Upper lobe of left lung (tissue), 6 donors: ENCODE measurements at regions not wholly inside any gene's neighbourhood (a gene's known extent, or its start where the extent isn't known, plus 50 kb on each side); places are given as distances from the start of the nearest gene placed in this dataset.

ENCODE experiments used
- ATAC-seq, 2 donors: fragments of 200-7000 bp; cut with Tn5 transposase; one replicate each; pipeline ENCODE4 v1.9.1; 2022; ENCODE audit warnings: mild to moderate bottlenecking in 2 of 2, moderate library complexity in 2 of 2; ENCODE audit not compliant: low FRiP score in 2 of 2
- DNase-seq, 2 donors: peaks; one replicate each; pipeline ENCODE4 v3.0.0-alpha.2; 2019 to 2020
- H3K27ac ChIP-seq, 4 donors: fragments of 200-600 bp; sonication (generic); one replicate each; pipeline ENCODE4 v1.5.1; 2016 to 2019
- H3K27me3 ChIP-seq, 4 donors: fragments of 200-600 bp; sonication (generic); one replicate each; pipeline ENCODE4 v1.5.1; 2017 to 2019
- H3K36me3 ChIP-seq, 4 donors: fragments of 200-600 bp; sonication (generic); one replicate each; pipeline ENCODE4 v1.5.1; 2016 to 2019
- H3K4me1 ChIP-seq, 4 donors: fragments of 200-600 bp; sonication (generic); one replicate each; pipeline ENCODE4 v1.5.1; 2018 to 2019
- H3K4me3 ChIP-seq, 4 donors: fragments of 200-600 bp; sonication (generic); one replicate each; pipeline ENCODE4 v1.5.1; 2017 to 2019; ENCODE audit warnings: mild to moderate bottlenecking in 2 of 4, moderate library complexity in 1 of 4
- H3K9me3 ChIP-seq, 4 donors: fragments of 200-600 bp; sonication (generic); one replicate each; pipeline ENCODE4 v1.5.1; 2018 to 2019
- CTCF ChIP-seq, 6 experiments: fragments of 450-650 bp in 4 of 6; fragments of 200-600 bp in 2 of 6; sonication (generic) in 2 of 6; IDR thresholded peaks; one replicate each; pipeline ENCODE4 v1.5.1; 2016 to 2019; ENCODE audit warnings: antibody characterized with exemption in 6 of 6
- EP300 ChIP-seq, 4 donors: sonication (generic); formaldehyde crosslinking; IDR thresholded peaks; one replicate each; pipeline ENCODE4 v1.5.1; 2017; ENCODE audit warnings: antibody characterized with exemption in 4 of 4, control low read depth in 2 of 4
- POLR2A ChIP-seq, 4 donors: fragments of 450-650 bp; IDR thresholded peaks; one replicate each; pipeline ENCODE4 v1.5.1; 2016 to 2017; ENCODE audit warnings: antibody characterized with exemption in 4 of 4, mild to moderate bottlenecking in 2 of 4
- POLR2AphosphoS5 ChIP-seq, 2 donors: sonication (generic); formaldehyde crosslinking; IDR thresholded peaks; one replicate each; pipeline ENCODE4 v1.5.1; 2017; ENCODE audit warnings: antibody characterized with exemption in 2 of 2
- WGBS, 2 donors: methylation state at CpG; one replicate each; pipeline ENCODE4 v1.1.5; 2017 to 2018; 5-methylcytosine and 5-hydroxymethylcytosine counted together
- donor health status: DM: no; HTN: no; CAD: no; lungs with moderate emphysema.
- donor health status: DM: no; HTN: yes; CAD: no; lungs with severe emphysema.

GRCh38 chr9:26321935-26322334 is 570.7 kb downstream of the CAAP1 start:
- 88 to 92% methylated on average over 3 of the region's 3 CpGs for WGBS, 2 donors
- no peaks in the 10 kb centered on the region for H3K9me3 ChIP-seq
- no peak overlapping the region for H3K27ac ChIP-seq
- H3K27me3 ChIP-seq: no peaks in the 10 kb centered on the region
- H3K4me1 ChIP-seq: no peaks in the 10 kb centered on the region
- ATAC-seq (no peak), DNase-seq (no peak)
- H3K4me3 ChIP-seq: no peak overlapping the region
- TF ChIP-seq CTCF (IDR thresholded peaks at IDR 0.05) (no peak), POLR2A (IDR thresholded peaks at IDR 0.05) (no peak), EP300 (IDR thresholded peaks at IDR 0.05) (no peak), POLR2AphosphoS5 (IDR thresholded peaks at IDR 0.05) (no peak)
- H3K36me3 ChIP-seq: no peaks in the 10 kb centered on the region

GRCh38 chr9:26319859-26320258 is 572.7 kb downstream of the CAAP1 start:
- TF ChIP-seq CTCF (IDR thresholded peaks at IDR 0.05): no peak
- TF ChIP-seq POLR2A (IDR thresholded peaks at IDR 0.05): no peak
- no peak for TF ChIP-seq POLR2AphosphoS5 (IDR thresholded peaks at IDR 0.05)
- TF ChIP-seq EP300 (IDR thresholded peaks at IDR 0.05): no peak
- Histone ChIP-seq H3K36me3 (no peaks in the 10 kb centered on the region), H3K4me1 (no peaks in the 10 kb centered on the region), H3K27ac (no peak overlapping the region), H3K9me3 (no peaks in the 10 kb centered on the region), H3K27me3 (no peaks in the 10 kb centered on the region), H3K4me3 (no peak overlapping the region)
- DNase-seq (no peak), ATAC-seq (no peak)
- WGBS, 2 donors: 81 to 83% methylated on average over 3 of the region's 3 CpGs

GRCh38 chr9:26313108-26313507 is 579.5 kb downstream of the CAAP1 start:
- ATAC-seq (no peak), DNase-seq (no peak)
- WGBS, 2 donors: 68 to 83% methylated on average over 1 of the region's 1 CpG
- Histone ChIP-seq H3K27ac (no peak overlapping the region), H3K36me3 (no peaks in the 10 kb centered on the region), H3K4me3 (no peak overlapping the region), H3K27me3 (no peaks in the 10 kb centered on the region), H3K9me3 (no peaks in the 10 kb centered on the region), H3K4me1 (no peaks in the 10 kb centered on the region)
- TF ChIP-seq POLR2AphosphoS5 (IDR thresholded peaks at IDR 0.05) (no peak), POLR2A (IDR thresholded peaks at IDR 0.05) (no peak), EP300 (IDR thresholded peaks at IDR 0.05) (no peak), CTCF (IDR thresholded peaks at IDR 0.05) (no peak)

- Histone ChIP-seq H3K27ac (no peak overlapping the region), H3K36me3 (no peaks in the 10 kb centered on the region), H3K4me1 (no peaks in the 10 kb centered on the region), H3K9me3 (no peaks in the 10 kb centered on the region), H3K27me3 (no peaks in the 10 kb centered on the region), H3K4me3 (no peak overlapping the region)
- TF ChIP-seq POLR2AphosphoS5 (IDR thresholded peaks at IDR 0.05): no peak
- TF ChIP-seq POLR2A (IDR thresholded peaks at IDR 0.05): no peak
- no peak for TF ChIP-seq CTCF (IDR thresholded peaks at IDR 0.05)
- TF ChIP-seq EP300 (IDR thresholded peaks at IDR 0.05): no peak
- ATAC-seq (no peak), DNase-seq (no peak)
- WGBS, 2 donors: 80 to 82% methylated on average over 2 of the region's 2 CpGs
These were observed 581.1 kb downstream of the CAAP1 start for GRCh38 chr9:26311463-26311995.

GRCh38 chr9:26310294-26310693 is 582.3 kb downstream of the CAAP1 start:
- ATAC-seq: no peak
- Histone ChIP-seq H3K4me1 (no peaks in the 10 kb centered on the region), H3K4me3 (no peak overlapping the region), H3K27me3 (no peaks in the 10 kb centered on the region), H3K27ac (no peak overlapping the region), H3K36me3 (no peaks in the 10 kb centered on the region), H3K9me3 (no peaks in the 10 kb centered on the region)
- TF ChIP-seq EP300 (IDR thresholded peaks at IDR 0.05) (no peak), POLR2A (IDR thresholded peaks at IDR 0.05) (no peak), CTCF (IDR thresholded peaks at IDR 0.05) (no peak), POLR2AphosphoS5 (IDR thresholded peaks at IDR 0.05) (no peak)
- no peak for DNase-seq
- WGBS, 2 donors: 58 to 60% methylated on average over 3 of the region's 3 CpGs
